H1 (cell line): ENCODE measurements at regions not wholly inside any gene's neighbourhood (a gene's known extent, or its start where the extent isn't known, plus 50 kb on each side); places are given as distances from the start of the nearest gene placed in this dataset.

Experiments used
- CTCF ChIA-PET: fragments of 300-600 bp; sonication (Branson Sonifier 250); formaldehyde crosslinking; loops from one replicate; lab custom pipeline; 2021; ENCODE audit not compliant: partially characterized antibody; lab: Charles Lee
- POLR2A ChIA-PET: fragments of 300-600 bp; sonication (Branson Sonifier 250); formaldehyde crosslinking; loops from one replicate; lab custom pipeline; 2021; ENCODE audit warnings: inconsistent platforms; ENCODE audit not compliant: partially characterized antibody; lab: Charles Lee
- DNase-seq, 2 experiments: peaks; one replicate each; pipeline versions ENCODE4 v3.0.0 to v3.0.0-alpha.2; 2010 to 2022; ENCODE audit warnings: low spot score in 2 of 2, low read depth in 1 of 2, mixed read lengths in 1 of 2
- FAIRE-seq: peaks from 2 replicates; lab custom pipeline; 2011; peaks lifted over from hg19 to GRCh38; lab: Jason Lieb, UNC
- H2AFZ ChIP-seq: 2 replicates; pipeline ENCODE4 v1.8.1; 2012; ENCODE audit warnings: low read length, inconsistent platforms
- H2AK5ac ChIP-seq: 2 replicates; pipeline ENCODE4 v1.6.1; 2013; ENCODE audit warnings: low read depth, low read length
- H2BK120ac ChIP-seq: replicated peaks from 2 replicates; pipeline ENCODE3; 2013; ENCODE audit warnings: low read depth, low read length, inconsistent platforms
- H2BK12ac ChIP-seq: 2 replicates; pipeline ENCODE4 v1.6.1; 2013; ENCODE audit warnings: low read depth, low read length
- H2BK15ac ChIP-seq: 2 replicates; pipeline ENCODE4 v1.6.1; 2013; ENCODE audit warnings: low read length
- H2BK20ac ChIP-seq: 2 replicates; pipeline ENCODE4 v1.6.1; 2013; ENCODE audit warnings: low read length
- H2BK5ac ChIP-seq: 2 replicates; pipeline ENCODE4 v1.6.1; 2013; ENCODE audit warnings: low read depth, low read length
- H3K14ac ChIP-seq: 2 replicates; pipeline ENCODE4 v1.6.1; 2013; ENCODE audit warnings: inconsistent platforms; ENCODE audit not compliant: insufficient read length
- H3K18ac ChIP-seq: 2 replicates; pipeline ENCODE4 v1.6.1; 2013; ENCODE audit warnings: low read length; ENCODE audit errors: extremely low read depth
- H3K23ac ChIP-seq: 2 replicates; pipeline ENCODE4 v1.6.1; 2013; ENCODE audit warnings: inconsistent platforms; ENCODE audit not compliant: insufficient read length
- H3K23me2 ChIP-seq: 2 replicates; pipeline ENCODE4 v1.6.1; 2013; ENCODE audit warnings: low read depth, low read length
- H3K27ac ChIP-seq: 2 replicates; pipeline ENCODE4 v1.6.1; 2011; ENCODE audit warnings: low read depth, low read length, inconsistent platforms
- H3K27me3 ChIP-seq, 4 experiments: replicated peaks in 1 of 4; 1 replicate in 1 of 4; 2 replicates in 3 of 4; pipeline versions ENCODE4 v1.6.1 to v1.8.1; 2011 to 2013; ENCODE audit warnings: low read length in 3 of 4, mild to moderate bottlenecking in 3 of 4, inconsistent platforms in 2 of 4, mixed read lengths in 2 of 4, moderate library complexity in 1 of 4; ENCODE audit not compliant: control insufficient read depth in 3 of 4, insufficient read depth in 3 of 4; ENCODE audit errors: extremely low read depth in 1 of 4
- H3K36me3 ChIP-seq, 4 experiments: 2 replicates each; pipeline versions ENCODE4 v1.6.1 to v1.8.1; 2011 to 2013; ENCODE audit warnings: mild to moderate bottlenecking in 4 of 4, low read length in 3 of 4, moderate library complexity in 2 of 4, control low read depth in 1 of 4, inconsistent platforms in 1 of 4; ENCODE audit not compliant: insufficient read depth in 4 of 4, control insufficient read depth in 2 of 4
- H3K4ac ChIP-seq: replicated peaks from 2 replicates; pipeline ENCODE3; 2013; ENCODE audit warnings: low read length, low read depth, mixed read lengths, inconsistent platforms; ENCODE audit not compliant: insufficient read length
- H3K4me1 ChIP-seq, 4 experiments: replicated peaks in 1 of 4; 1 replicate in 1 of 4; 2 replicates in 3 of 4; pipeline versions ENCODE4 v1.6.1 to v1.8.1; 2011 to 2013; ENCODE audit warnings: low read length in 3 of 4, inconsistent platforms in 2 of 4, mixed read lengths in 1 of 4; ENCODE audit not compliant: insufficient read depth in 4 of 4, control insufficient read depth in 3 of 4
- H3K4me2 ChIP-seq, 2 experiments: 2 replicates each; pipeline versions ENCODE4 v1.6.1 to v1.8.1; 2011 to 2013; ENCODE audit warnings: low read depth in 2 of 2, low read length in 2 of 2, control low read depth in 1 of 2, inconsistent platforms in 1 of 2, mild to moderate bottlenecking in 1 of 2; ENCODE audit not compliant: insufficient read depth in 1 of 2
- H3K4me3 ChIP-seq, 4 experiments: fragments of 200-600, 300-600 bp in 1 of 4; sonication (generic), shearing (Covaris generic), sonication (Bioruptor Twin) in 1 of 4; 2 replicates each; pipeline versions ENCODE4 v1.5.1 to v1.8.1; 2011 to 2016; ENCODE audit warnings: low read length in 4 of 4, low read depth in 3 of 4, control low read depth in 2 of 4, inconsistent platforms in 2 of 4, mild to moderate bottlenecking in 2 of 4, mixed read lengths in 1 of 4, moderate library complexity in 1 of 4; ENCODE audit not compliant: insufficient read depth in 2 of 4; ENCODE audit errors: extremely low read depth in 1 of 4
- H3K56ac ChIP-seq: replicated peaks from 2 replicates; pipeline ENCODE3; 2013; ENCODE audit warnings: low read depth, mild to moderate bottlenecking, mixed read lengths, low read length, inconsistent platforms; ENCODE audit not compliant: insufficient read length
- H3K79me1 ChIP-seq: 2 replicates; pipeline ENCODE4 v1.6.1; 2013; ENCODE audit warnings: low read depth, low read length, control low read depth
- H3K79me2 ChIP-seq, 2 experiments: 2 replicates each; pipeline versions ENCODE4 v1.6.1 to v1.8.1; 2012 to 2013; ENCODE audit warnings: low read length in 2 of 2, mild to moderate bottlenecking in 2 of 2, inconsistent platforms in 1 of 2; ENCODE audit not compliant: insufficient read depth in 2 of 2, control insufficient read depth in 1 of 2
- H3K9ac ChIP-seq, 4 experiments: replicated peaks in 1 of 4; 1 replicate in 1 of 4; 2 replicates in 3 of 4; pipeline versions ENCODE4 v1.6.1 to v1.8.1; 2011 to 2013; ENCODE audit warnings: low read depth in 3 of 4, low read length in 3 of 4, control low read depth in 2 of 4, mild to moderate bottlenecking in 2 of 4, moderate library complexity in 2 of 4, inconsistent platforms in 1 of 4; ENCODE audit errors: extremely low read depth in 1 of 4
- H3K9me3 ChIP-seq, 2 experiments: 2 replicates each; pipeline versions ENCODE4 v1.6.1 to v1.8.1; 2012 to 2013; ENCODE audit warnings: mild to moderate bottlenecking in 2 of 2, moderate library complexity in 2 of 2, control low read depth in 1 of 2, inconsistent platforms in 1 of 2, low read depth in 1 of 2, low read length in 1 of 2, mixed read lengths in 1 of 2; ENCODE audit not compliant: insufficient read depth in 2 of 2
- H4K20me1 ChIP-seq, 2 experiments: replicated peaks in 1 of 2; 2 replicates each; pipeline versions ENCODE3 to v1.8.1; 2011 to 2013; ENCODE audit warnings: inconsistent platforms in 2 of 2, low read length in 2 of 2, mild to moderate bottlenecking in 1 of 2; ENCODE audit not compliant: insufficient read depth in 2 of 2, control insufficient read depth in 1 of 2
- H4K5ac ChIP-seq: 2 replicates; pipeline ENCODE4 v1.6.1; 2013; ENCODE audit warnings: low read length, low read depth, mixed read lengths, inconsistent platforms; ENCODE audit not compliant: insufficient read length
- H4K8ac ChIP-seq: 2 replicates; pipeline ENCODE4 v1.8.0; 2013; ENCODE audit warnings: mild to moderate bottlenecking, moderate library complexity, low read length, inconsistent platforms; ENCODE audit not compliant: insufficient read depth; ENCODE audit errors: extremely low read depth
- H4K91ac ChIP-seq: replicated peaks from 2 replicates; pipeline ENCODE3; 2013; ENCODE audit warnings: low read length, mixed read lengths, inconsistent platforms; ENCODE audit not compliant: insufficient read length
- BACH1 ChIP-seq: IDR thresholded peaks from 2 replicates; pipeline ENCODE4 v1.6.1; 2012; ENCODE audit warnings: low read length, improper control_type of control experiment
- HDAC2 ChIP-seq, 2 experiments: fragments of 300-600 bp in 1 of 2; sonication (generic) in 1 of 2; IDR thresholded peaks; 2 replicates each; pipeline ENCODE4 v1.6.1; 2011 to 2012; ENCODE audit warnings: low read depth in 2 of 2, low read length in 2 of 2, mild to moderate bottlenecking in 2 of 2, moderate library complexity in 2 of 2, borderline replicate concordance in 1 of 2, inconsistent platforms in 1 of 2
- PHF8 ChIP-seq: fragments of 200-600 bp; sonication (generic); conservative IDR thresholded peaks from 2 replicates; pipeline ENCODE4 v1.7.1; 2012; ENCODE audit warnings: low read depth, mild to moderate bottlenecking, inconsistent platforms, low read length, moderate library complexity
- RNF2 ChIP-seq: fragments of 200-900, 300-1000 bp; sonication (generic); IDR thresholded peaks from 2 replicates; pipeline ENCODE4 v1.7.1; 2016; ENCODE audit warnings: borderline replicate concordance, low read depth, mild to moderate bottlenecking, antibody characterized with exemption, low read length; ENCODE audit not compliant: poor library complexity, severe bottlenecking; ENCODE audit errors: missing control alignments
- TAF7 ChIP-seq: optimal IDR thresholded peaks from 2 replicates; pipeline ENCODE3; 2011; ENCODE audit warnings: low read depth, mild to moderate bottlenecking, inconsistent platforms, low read length, moderate library complexity, borderline replicate concordance
- TBP ChIP-seq: IDR thresholded peaks from 2 replicates; pipeline ENCODE4 v1.6.1; 2011; ENCODE audit warnings: low read depth, low read length, improper control_type of control experiment
- TEAD4 ChIP-seq: IDR thresholded peaks from 2 replicates; pipeline ENCODE4 v1.6.1; 2012; ENCODE audit warnings: low read depth, low read length, inconsistent platforms, mixed read lengths
- YY1 ChIP-seq: IDR thresholded peaks from 2 replicates; pipeline ENCODE4 v1.6.1; 2011; ENCODE audit warnings: low read depth, mild to moderate bottlenecking, low read length
- WGBS, 2 experiments: shearing (Covaris generic) in 1 of 2; methylation state at CpG; one replicate each; pipeline versions ENCODE4 v1.1.6 to v1.1.7; 2013 to 2015; ENCODE audit warnings: low lambda C conversion rate in 2 of 2, mixed read lengths in 2 of 2, inconsistent platforms in 1 of 2, low coverage in 1 of 2, missing lambda C conversion rate in 1 of 2; ENCODE audit not compliant: insufficient replicate concordance in 2 of 2, insufficient coverage in 1 of 2, insufficient read length in 1 of 2; ENCODE audit errors: extremely low coverage in 1 of 2, missing lambda C conversion rate in 1 of 2; 5-methylcytosine and 5-hydroxymethylcytosine counted together

- no peaks in the 10 kb centered on the region for H3K79me1 ChIP-seq
- CTCF ChIA-PET, result no interaction called here
- TF ChIP-seq TAF7 (no peak), HDAC2 (IDR thresholded peaks at IDR 0.05; ENCODE audit: borderline replicate concordance in 1 of 2, low read depth in 2 of 2, low read length in 2 of 2) (no peak), PHF8 (no peak), TBP (no peak), RNF2 (no peak), TEAD4 (no peak), BACH1 (no peak), YY1 (no peak)
- TF ChIP-seq, all 59 proteins: peak for 0
Measured at GRCh38 chr3:15927969-15928368, 130.2 kb upstream of the ANKRD28 start.

More at GRCh38 chr3:15927969-15928368, 130.2 kb upstream of the ANKRD28 start:
- no peaks in the 10 kb centered on the region for H3K36me3 ChIP-seq
- peaks cover 0 to 3% (median 0%) of the 10 kb centered on the region in 4 experiments; a peak in 1 of 7 replicates for H3K4me1 ChIP-seq
- H3K9ac ChIP-seq, result no peak overlapping the region
- H2BK120ac ChIP-seq, result no peak overlapping the region
- no peaks in the 10 kb centered on the region for H3K9me3 ChIP-seq
- H3K14ac ChIP-seq, result no peak overlapping the region
- no peak overlapping the region for H2BK20ac ChIP-seq
- H2BK5ac ChIP-seq, result no peak overlapping the region
- no peak overlapping the region for H3K4me3 ChIP-seq
- no peaks in the 10 kb centered on the region for H3K23me2 ChIP-seq
- 88% methylated on average over 1 of the region's 1 CpG; no CpG with 5 or more reads in 1 of the 2 experiments for WGBS, 2 experiments
- POLR2A ChIA-PET, result no interaction called here
- no peak overlapping the region for H3K56ac ChIP-seq
- no peaks in the 10 kb centered on the region for H4K20me1 ChIP-seq
- H4K8ac ChIP-seq, result no peak overlapping the region
- DNase-seq (no peak), FAIRE-seq (no peak)
- H2BK15ac ChIP-seq, result no peak overlapping the region
- H2AK5ac ChIP-seq, result no peak overlapping the region
- no peak overlapping the region for H3K27ac ChIP-seq
- no peak overlapping the region for H2BK12ac ChIP-seq
- no peak overlapping the region for H3K4ac ChIP-seq
- H2AFZ ChIP-seq, result no peak overlapping the region
- H3K79me2 ChIP-seq, result no peaks in the 10 kb centered on the region
- no peak overlapping the region for H3K18ac ChIP-seq
- no peak overlapping the region for H3K23ac ChIP-seq
- H4K91ac ChIP-seq, result no peak overlapping the region
- no peaks in the 10 kb centered on the region for H3K27me3 ChIP-seq
- no peak overlapping the region for H4K5ac ChIP-seq
- H3K4me2 ChIP-seq, result no peak overlapping the region
